CD4-positive, alpha-beta T cell treated with Interferon gamma for 1 hour (primary cell): ENCODE measurements at regions not wholly inside any gene's neighbourhood (a gene's known extent, or its start where the extent isn't known, plus 50 kb on each side); places are given as distances from the start of the nearest gene placed in this dataset.
"Not testable (repeated sequence)": the region's sequence is repeated elsewhere in the genome, so short reads cannot be mapped to it uniquely, and the experiment has no call there.

Source experiments
- DNase-seq: peaks from one replicate; pipeline ENCODE4 v3.0.0-alpha.2; 2020

DNA sequence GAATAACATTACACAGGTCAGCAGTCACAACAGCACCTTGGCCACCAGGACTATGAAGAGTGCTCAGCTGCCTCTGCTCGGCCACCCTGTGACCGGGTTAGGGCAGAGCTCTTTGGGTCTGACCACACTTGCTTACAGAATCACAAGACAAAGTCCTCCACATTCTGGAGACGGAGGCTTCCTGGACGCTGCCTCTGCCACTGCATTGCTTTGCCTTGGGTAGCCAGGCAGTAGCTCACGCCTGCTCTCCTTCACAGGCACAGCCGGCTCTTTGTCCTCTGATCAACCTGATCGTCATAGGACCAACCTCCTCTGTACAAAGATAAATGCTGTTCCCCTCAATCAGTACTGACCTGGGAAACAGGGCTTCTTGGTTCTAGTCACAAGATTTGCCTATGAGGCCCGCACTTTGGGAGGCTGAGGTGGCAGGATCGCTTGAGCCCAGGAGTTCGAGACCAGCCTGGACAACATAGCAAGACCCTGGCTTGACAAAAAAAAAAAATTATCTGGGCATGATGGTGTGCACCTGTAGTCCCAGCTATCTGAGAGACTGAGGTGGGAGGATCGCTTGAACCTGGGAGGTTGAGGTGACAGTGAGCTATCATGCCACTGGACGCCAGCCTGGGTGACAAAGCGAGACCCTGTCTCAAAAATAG, 128.4 kb upstream of the IER5L start:
- DNase-seq: no peak

DNA sequence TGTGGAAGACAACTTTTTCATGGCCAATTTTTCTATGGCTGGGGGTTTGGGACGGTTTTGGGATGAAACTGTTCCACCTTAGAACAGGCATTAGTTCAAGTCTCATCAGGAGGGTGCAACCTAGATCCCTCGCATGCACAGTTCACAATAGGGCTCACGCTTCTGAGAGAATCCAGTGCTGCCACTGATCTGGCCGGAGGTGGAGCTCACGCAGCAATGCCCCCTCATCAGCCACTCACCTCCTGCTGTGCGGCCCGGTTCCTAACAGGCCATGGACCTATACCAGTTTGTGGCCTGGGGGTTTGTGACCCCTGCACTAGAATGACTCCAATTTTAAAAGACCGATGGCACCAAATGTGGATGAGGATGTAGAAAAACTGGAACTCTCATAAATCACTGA, 127.2 kb upstream of the IER5L start:
- no peak for DNase-seq

DNA sequence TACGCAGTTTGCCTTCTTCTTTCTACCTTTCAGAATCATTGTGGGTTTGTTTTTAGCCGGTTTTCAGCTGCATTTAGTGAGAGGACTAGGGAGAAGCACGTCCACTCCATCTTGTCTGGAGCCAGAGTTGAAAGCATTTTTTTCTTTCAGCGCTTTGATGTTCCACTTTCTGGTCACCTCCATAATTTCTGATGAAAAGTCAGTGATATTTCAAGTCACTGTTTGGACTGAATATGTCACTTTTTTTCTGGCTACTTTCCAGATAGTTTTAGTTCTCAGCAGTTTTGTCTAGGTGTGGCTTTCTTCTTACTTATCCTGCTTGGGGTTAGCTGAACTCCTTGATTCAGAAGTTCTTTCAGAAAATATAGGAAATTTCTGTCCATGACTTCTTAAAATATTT, 123.9 kb upstream of the IER5L start:
- no peak for DNase-seq

DNA sequence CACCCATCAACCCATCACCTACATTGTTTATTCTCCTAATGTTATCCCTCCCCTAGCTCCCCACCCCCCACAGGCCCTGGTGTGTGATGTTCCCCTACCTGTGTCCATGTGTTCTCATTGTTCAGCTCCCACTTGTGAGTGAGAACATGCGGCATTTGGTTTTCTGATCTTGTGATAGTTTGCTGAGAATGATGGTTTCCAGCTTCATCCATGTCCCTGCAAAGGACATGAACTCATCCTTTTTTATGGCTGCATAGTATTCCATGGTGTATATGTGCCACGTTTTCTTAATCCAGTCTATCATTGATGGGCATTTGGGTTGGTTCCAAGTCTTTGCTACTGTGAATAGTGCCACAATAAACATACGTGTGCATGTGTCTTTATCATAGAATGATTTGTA, 118.1 kb upstream of the IER5L start:
- not testable (repeated sequence) for DNase-seq

DNA sequence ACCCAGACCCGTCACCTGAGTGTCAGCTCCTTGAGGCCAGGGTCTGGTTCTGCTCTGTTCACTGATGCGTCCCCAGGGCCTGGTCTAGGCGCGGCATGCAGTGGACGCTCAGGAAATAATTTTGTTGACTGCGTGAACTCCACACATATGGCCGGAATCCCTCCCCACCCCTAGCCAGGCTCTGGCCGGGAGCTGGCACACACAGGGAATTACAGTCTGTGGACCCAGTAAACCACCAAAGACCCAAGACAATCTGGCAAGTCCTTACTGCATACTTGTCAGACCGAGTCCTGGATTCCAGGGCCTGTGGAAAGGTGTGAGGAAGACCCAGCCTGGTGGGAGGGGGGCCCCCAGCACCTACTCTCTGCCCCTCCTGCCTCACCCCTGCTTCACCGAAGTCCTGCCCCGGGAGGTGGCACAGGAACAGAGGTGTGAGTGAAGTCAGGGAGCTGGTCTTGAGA, 113.0 kb upstream of the IER5L start:
- DNase-seq: no peak

DNA sequence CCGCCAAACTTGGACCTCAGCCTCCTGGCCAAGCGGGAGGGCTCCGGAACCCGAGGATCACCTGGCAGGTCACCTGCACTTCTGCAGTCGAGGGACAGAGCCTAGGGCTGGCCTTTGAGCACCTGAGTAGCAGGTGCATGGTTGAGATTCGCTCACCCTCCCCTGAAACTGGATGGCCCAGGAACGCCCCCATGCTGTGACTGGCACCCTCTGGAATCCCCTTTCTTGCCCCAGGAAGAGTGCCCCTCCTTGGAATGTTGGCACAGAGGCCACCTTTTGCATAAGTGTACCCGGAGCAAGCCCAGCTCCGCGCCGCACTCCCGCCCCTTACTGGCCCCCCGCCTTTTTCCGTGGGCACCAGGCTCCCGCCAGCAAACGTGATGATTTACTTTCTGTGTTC, 112.5 kb upstream of the IER5L start:
- DNase-seq: no peak

DNA sequence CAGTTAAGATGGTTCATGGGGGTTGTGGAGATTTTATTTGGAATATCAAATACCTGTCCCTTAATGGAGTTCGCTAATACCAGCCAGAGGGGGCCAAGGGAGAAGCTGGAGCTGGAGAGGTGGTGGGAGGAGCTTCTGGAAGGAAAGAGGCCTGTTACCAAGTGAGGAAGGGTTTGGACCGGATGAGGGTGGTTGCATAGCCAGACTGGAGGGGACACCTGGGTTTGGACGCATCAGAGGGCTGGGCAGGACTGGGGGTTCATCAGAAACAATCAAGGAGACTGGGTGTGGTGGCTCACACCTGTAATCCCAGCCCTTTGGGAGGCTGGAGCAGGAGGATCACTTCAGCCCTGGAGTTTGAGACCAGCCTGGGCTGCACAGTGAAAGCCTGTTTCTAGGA, 111.8 kb upstream of the IER5L start:
- DNase-seq: no peak

DNA sequence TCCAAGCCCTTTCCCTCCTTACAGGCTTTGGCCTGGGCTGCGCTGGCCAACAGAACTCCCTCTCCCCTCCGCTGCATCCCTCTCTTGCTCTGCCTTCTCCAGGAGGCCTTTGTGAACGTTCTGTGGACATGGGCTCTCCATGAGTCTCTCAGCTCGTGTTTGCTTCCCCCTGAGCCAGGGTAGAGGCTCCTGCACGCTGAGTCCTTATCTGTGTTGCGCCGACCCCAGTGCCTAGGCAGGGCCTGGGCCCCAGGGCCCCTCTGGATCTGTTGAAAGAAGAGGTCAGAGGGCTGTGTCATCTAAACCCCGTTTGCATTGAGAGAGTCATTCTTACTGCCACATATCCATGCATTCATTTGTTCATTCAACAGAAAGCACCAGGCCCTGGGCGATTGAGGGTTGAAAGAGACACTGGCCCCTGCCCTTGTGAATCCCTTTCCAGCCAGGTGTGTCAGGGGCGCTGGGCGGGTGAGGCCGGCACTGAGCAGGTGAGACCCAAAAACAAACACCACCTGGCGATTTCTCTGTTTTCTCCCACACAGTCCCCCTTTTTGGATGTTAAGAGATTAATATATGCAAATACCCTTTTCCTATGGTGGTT, 111.2 kb upstream of the IER5L start:
- DNase-seq: no peak

DNA sequence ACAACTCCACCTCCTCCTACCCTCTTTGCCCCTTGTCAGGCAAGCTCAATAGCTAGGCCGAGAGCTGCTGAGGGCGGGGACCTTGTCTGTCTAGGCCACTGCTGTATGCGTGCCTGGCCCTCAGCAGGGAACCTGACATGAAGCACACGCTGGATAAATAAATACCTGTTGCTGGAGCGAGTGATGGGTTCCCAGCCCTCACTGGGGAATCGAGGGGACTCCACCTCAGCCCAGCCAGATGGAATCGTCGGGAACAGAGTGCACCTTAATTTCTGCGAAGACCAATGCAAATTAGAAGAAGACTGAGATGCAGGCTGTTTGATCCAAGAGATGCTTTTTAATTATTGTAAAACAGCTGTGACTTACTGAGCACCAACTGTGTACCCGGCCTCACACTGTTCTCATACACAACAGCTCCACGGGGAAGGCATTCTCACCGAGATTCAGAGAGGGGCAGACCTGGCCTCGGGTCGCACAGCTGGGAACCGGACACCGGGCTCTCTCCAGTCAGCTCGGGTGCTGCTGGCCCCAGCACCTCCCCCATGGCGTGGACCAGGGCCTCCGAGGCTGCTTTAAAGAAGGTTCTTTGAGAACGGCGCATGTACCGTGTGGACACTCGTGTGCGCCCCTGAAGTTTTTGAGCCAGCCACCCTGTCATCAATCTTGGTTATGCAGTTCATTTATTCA, 109.7 kb upstream of the IER5L start:
- no peak for DNase-seq

DNA sequence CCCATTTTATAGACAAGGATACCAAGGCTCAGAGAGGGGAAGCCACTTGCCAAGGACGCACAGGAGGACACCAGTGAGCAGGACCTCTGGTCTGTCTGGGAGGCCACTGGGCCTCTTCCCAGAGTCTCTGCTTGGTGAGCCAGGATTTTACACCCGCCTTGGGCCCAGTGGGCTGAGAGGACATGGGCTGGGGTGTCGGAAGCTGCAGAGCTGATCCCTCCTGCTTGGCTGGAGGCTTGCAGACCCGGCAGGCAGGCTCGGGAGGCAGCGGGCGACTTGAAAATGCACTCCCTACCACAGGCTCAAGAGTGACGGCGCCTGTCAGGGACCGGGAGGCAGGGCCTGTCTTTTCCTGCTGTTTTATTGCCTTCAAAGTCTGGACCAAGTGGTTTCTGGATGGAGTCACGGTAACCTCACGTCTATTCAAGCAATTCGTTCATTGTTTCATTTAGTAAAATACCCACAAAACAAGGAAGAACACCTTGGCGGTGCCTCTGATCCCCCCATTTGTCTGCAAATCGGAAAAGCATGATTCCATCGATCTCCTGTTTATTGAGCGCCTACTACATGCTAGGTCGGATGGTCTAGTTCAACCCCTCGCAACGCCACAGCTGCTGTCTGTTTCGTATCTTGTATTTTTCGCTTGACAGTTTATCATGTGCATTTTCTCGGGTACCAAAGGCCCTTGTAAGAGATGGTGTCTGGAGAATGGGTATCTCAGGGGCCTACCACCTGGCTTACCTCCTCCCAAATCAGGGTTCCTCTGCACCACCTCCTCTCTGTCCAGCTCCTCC, 108.1 kb upstream of the IER5L start:
- DNase-seq: no peak

DNA sequence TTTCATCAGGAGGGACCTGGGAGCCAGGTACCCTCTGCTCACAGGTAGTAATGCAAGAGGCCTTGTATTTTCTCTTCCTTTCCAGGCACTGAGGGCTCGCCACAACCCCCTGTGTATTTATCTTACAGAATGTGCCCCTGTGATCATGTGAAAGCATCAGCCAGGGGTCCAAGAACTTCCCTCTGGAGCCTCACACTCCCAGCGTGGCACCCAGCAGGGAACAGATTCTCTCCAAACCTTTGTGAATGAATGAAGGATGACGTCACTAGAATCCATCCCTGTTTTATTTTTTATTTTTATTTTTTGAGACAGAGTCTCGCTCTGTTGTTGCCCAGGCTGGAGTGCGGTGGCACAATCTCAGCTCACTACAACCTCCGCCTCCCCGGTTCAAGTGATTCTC, 107.3 kb upstream of the IER5L start:
- no peak for DNase-seq

DNA sequence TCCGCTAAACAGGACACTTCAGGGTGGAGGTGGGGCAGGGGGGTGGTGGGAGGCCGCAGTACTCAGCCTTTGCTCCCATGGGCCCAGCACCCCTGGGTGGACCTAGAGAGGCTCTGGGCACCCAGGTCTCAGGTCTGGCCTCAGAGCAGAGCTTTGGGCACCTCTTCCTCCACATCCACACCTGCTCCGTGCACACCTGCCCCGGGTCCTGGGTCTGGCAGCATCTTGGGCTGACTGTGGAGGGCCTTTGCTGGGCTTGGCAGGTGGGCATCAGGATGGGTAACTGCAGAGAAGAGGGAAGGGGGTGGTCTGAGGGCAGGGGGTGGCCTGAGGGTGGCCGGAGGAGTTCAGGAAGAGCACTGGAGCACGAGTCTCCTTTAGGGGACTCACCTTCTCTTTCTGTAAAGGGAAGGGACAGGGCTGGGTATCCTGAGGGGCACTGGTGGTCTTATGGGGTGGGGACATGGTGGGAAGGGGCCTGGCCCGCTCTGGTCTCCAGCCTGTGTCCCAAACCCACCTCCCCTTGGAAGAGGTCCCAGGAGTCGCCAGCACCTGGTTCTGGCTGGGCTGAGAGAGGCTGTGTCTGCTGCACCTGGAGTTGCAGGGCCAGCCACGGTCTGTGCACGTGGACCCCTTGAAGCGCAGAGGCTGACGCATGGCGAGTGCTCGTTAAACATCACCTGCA, 106.7 kb upstream of the IER5L start:
- DNase-seq: no peak

DNA sequence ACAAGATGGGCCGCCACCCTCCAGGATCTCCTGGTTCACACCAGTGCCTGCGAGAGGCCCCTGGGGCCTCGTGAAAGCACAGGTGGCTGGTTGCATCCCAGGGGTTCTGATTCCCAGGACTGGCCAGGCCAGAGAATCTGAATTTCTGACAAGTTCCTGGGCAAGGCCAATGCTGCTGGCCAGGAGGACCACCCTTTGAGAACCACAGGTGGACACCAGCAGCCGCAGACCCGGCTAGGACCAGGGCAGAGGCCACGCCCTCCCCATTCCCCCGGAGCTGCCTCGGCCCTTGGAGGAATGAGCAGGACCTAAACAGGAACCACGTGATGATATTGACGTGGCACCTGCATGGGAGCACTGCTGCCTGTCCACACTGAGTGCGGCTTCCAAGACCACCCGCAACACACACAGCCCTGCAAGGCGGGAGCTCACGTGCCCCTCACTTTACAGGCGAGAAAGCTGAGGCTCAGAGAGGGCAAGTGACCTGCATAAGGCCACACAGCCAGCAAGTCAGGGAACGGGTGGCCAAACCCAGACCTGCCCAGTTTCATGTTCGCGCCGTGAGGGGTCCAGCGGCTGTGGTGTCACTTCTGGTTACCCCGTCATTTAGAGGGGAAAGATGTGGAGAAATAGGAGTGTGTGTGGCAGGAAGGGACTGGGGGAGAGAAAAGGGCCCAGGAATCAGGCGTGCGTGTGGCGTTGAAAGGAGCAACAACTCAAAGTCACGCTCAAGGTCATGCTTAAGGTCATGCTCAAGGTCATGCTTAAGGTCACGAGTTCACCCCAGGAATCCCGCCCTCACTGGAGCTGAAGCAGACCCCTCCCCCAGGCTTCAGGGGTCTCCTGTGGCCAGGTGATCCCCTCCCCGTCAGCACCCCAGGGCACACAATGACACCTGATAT, 105.9 kb upstream of the IER5L start:
- DNase-seq: no peak

DNA sequence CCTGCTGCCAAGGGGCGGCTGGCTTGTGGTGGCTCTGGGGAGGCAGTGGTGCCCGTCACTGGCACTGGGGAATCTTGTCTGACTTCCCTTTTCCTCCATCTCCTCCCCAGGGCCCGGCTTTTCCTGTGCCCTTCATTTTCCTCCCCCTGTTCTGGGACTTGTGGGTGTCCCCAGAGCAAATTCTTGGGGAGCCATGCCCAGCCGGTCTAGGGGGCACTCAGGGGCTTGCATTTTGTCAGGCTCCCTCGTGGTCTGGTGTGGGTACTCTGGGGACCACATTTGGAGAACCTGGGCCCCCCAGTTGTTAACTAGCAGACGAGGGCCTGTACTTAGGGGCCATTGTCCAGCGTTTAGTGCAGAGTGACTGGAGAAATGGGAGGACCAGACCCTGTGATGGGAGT, 105.2 kb upstream of the IER5L start:
- no peak for DNase-seq

DNA sequence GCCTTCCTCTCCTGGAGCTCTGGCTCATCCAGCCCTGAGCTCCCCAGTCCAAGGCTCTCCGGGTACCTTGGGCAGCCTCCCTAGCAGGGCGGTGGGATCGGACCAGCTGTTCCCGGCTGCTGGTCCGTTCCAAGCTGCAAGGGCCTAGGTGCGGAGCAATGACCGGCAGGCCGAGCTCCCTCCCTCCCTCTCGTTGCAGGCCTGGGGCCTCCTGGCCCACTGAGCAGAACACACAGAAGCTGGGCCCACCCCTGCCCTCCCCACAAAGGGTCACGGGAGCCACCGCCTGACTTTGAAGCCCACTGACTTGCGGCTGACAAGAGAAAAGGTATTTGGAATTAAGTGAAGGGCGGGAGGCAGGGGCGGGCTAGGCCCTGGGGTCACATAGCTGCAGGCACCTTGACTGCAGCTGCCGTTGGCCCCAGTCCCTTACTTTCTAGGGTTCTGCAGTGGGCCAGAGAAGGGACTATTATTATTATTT, 104.7 kb upstream of the IER5L start:
- DNase-seq: no peak

DNA sequence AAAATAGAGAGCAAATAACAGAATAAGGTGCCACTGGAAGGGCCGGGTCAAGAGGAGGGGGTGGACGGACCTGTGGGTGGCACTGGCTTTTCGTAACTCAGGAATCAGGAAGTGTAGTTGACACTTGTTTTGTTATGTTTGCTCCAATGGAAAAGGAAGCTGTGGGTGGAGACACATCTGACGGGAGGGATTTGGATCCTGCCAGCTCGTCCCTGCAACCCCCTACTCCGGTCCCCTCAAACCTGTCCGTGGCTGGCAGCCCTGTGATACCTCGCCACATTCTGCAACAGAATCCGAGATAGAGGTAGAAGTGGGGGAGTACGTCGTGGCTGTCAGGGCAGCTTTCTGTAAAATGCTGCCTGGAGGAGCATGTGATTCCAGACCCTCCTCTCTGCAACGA, 104.2 kb upstream of the IER5L start:
- no peak for DNase-seq

DNA sequence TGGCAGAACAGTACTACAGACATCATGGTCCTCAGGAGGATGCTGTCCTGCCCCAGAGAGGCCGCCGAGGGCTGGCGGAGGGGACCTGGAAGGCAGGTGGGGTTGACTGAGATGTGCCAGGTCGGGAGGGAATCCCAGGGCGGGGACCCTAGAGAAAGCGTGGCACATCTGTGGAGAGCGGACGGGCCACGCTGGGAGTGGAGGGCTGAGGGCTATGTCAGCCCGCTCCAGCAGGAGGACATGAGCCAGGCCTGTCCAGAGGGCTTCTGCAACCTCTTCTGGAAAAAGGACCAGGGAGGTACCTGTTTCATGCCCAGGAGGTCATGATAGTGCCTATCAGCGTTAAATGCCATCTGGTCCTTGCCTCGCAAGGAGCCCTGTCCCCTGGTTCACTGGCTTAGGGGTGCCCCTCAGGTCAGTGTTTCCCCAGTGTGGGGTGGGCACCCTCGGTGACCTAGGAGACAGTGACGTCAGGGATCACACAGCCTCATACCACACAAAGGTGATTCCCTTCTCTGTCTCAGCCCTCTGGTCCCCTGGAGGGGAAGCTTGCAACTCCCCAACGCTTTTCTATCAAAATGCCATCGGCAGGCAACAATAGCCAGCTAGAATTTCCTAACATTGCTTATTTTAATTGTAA, 103.6 kb upstream of the IER5L start:
- no peak for DNase-seq

DNA sequence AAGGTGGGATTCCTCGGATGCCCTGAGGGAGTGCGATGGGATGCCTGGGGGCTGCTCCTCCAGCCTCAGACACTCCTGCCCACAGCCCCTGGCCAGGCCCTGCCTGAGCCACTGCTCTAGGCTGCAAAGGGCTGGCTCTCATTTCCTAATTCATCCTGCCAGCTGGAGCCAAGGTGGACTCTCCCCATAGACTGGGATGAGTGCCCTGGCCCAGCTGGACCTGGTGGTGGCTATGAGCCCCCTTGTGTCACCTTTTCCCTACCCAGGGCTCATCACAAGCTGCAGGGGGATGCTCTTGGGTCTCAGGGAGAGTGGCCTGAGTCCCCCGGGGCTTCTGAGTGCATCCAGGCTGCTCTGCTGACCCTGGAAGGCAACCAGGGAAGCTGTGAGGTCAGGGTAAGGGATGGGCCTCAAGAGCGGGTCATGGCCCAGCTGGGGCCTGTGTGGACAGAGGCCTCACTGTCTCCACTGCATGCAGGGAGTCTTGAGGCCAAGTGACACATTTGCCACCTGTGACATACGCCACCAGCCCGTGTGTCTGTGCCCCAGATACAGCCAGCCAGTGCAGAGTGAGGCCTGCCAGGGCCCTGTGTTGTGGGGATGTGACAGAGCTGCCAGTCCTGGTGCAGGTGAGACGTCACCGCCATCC, 102.7 kb upstream of the IER5L start:
- no peak for DNase-seq

DNA sequence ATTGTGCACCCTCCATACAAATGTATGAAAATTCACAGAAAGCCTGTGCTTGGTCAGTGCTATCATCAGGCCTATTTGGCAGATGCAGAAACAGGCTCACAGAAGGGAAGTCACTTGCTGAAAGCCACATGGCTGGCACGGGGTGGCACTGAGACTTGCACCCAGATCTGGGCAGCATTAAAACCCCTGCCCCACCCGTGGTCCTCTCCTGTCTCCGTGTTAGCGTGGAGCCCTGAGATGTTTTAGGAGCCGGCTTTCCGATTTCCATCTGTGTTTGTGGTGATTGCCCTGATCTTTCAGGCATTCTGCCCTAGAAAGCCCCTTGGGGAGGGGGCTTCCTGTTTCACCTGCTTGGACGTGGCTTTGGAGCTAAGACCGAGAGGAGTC, 102.2 kb upstream of the IER5L start:
- no peak for DNase-seq

DNA sequence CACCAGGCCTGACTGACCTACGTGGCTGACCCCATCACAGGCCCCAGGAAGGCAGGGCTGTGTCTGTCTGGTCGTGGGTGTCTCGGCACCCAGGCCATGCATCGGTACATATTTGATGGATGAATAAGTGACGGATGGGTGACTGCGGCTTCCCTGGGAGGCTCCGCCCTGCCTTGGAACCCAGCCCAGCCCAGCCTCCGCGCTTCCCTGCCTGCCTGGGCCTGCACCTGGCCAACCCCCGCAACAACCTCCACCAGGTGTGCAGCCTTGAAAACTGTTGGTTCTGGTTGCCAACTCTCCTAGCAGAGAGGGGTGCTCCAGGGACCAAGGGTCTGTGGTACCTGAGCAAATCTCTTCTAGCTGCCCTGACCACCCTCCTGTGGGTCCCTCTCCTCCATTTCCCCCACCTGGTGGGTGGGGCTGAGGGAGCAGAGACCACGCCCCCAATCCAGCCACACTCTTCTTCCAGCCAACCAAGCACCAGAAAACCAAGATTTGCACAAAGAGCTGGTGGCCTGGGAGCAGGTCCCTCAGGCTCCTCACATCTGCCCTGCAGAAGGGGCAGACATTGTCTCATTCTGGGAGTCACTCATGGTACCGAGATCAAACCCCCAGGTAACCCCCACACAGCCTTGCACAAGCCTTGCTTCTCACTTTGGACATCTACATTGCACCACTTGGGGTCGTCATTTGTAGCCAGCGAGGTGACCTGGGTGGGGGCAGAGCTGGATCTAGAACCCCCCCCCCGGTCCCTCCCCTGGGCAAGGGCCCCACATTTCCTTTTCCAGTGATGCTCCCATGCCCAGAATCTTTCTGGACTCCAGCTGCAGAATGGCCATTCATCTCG, 100.6 kb upstream of the IER5L start:
- DNase-seq: no peak
